K562 (cell line): ENCODE measurements at regions not wholly inside any gene's neighbourhood (a gene's known extent, or its start where the extent isn't known, plus 50 kb on each side); places are given as distances from the start of the nearest gene placed in this dataset.

Experiments used
- ATAC-seq: fragments of 200-7000 bp; cut with Tn5 transposase; 3 replicates; pipeline ENCODE4 v1.9.1; 2020; ENCODE audit warnings: moderate library complexity
- BruUV-seq: library from RNA; stranded (reverse); fragments of 400-500 nt; replicated peaks from 2 replicates; lab custom pipeline; 2021; lab: Mats Ljungman, UMichigan
- CTCF ChIA-PET: fragments of 300-600 bp; formaldehyde crosslinking; extraction: SDS; loops from one replicate; lab custom pipeline; 2021; ENCODE audit warnings: low intra/inter-chr PET ratio; lab: Yijun Ruan, JAX
- POLR2A ChIA-PET: fragments of 300-600, 350-650 bp; sonication (Branson Sonifier 250); formaldehyde crosslinking; extraction: SDS; loops from one replicate; lab custom pipeline; 2021; ENCODE audit warnings: antibody characterized with exemption, inconsistent platforms; lab: Yijun Ruan, JAX
- DNase-seq, 4 experiments: peaks; one replicate each; pipeline versions ENCODE4 v3.0.0 to v3.0.0-alpha.2; 2011 to 2018; ENCODE audit warnings: low spot score in 3 of 4, mixed read lengths in 3 of 4; ENCODE audit errors: extremely low read depth in 1 of 4
- FAIRE-seq: peaks from 2 replicates; lab custom pipeline; 2011; peaks lifted over from hg19 to GRCh38; lab: Jason Lieb, UNC
- H2AFZ ChIP-seq: 2 replicates; pipeline ENCODE4 v1.6.0; 2011; ENCODE audit warnings: low read depth, low read length, control low read depth, inconsistent platforms
- H3K27ac ChIP-seq: fragments of 200-600 bp; 3 replicates; pipeline ENCODE4 v1.8.0; 2011; ENCODE audit warnings: low read depth, mild to moderate bottlenecking, control low read depth, inconsistent platforms, low read length, moderate library complexity, mixed read lengths; ENCODE audit errors: extremely low read depth
- H3K27me3 ChIP-seq, 2 experiments: fragments of 300-600 bp in 1 of 2; 2 replicates in 1 of 2; 3 replicates in 1 of 2; pipeline versions ENCODE4 v1.6.0 to v1.8.0; 2011; ENCODE audit warnings: inconsistent platforms in 2 of 2, low read length in 2 of 2, mild to moderate bottlenecking in 1 of 2, mixed read lengths in 1 of 2, moderate library complexity in 1 of 2; ENCODE audit not compliant: control insufficient read depth in 2 of 2, insufficient read depth in 2 of 2
- H3K36me3 ChIP-seq: fragments of 300-600 bp; 3 replicates; pipeline ENCODE4 v1.8.0; 2011; ENCODE audit warnings: mild to moderate bottlenecking, low read length, inconsistent platforms; ENCODE audit not compliant: control insufficient read depth, insufficient read depth
- H3K4me1 ChIP-seq, 2 experiments: fragments of 200-600 bp in 1 of 2; replicated peaks in 1 of 2; 2 replicates in 1 of 2; 3 replicates in 1 of 2; pipeline versions ENCODE4 v1.5.1 to v1.8.0; 2011; ENCODE audit warnings: inconsistent platforms in 2 of 2, low read length in 2 of 2, mild to moderate bottlenecking in 1 of 2, mixed read lengths in 1 of 2, moderate library complexity in 1 of 2; ENCODE audit not compliant: control insufficient read depth in 2 of 2, insufficient read depth in 2 of 2
- H3K4me2 ChIP-seq: 2 replicates; pipeline ENCODE4 v1.6.1; 2011; ENCODE audit warnings: low read length, control low read depth, inconsistent platforms, mixed read lengths; ENCODE audit not compliant: insufficient read depth
- H3K4me3 ChIP-seq: fragments of 200-600 bp; sonication (generic), shearing (Covaris generic); 2 replicates; pipeline ENCODE4 v1.5.1; 2016; ENCODE audit warnings: control low read depth, inconsistent platforms
- H3K79me2 ChIP-seq: fragments of 200-600 bp; 3 replicates; pipeline ENCODE4 v1.8.0; 2011; ENCODE audit warnings: low read length, inconsistent platforms; ENCODE audit not compliant: control insufficient read depth, insufficient read depth
- H3K9ac ChIP-seq, 2 experiments: 2 replicates each; pipeline versions ENCODE4 v1.6.0 to v1.6.1; 2011; ENCODE audit warnings: low read depth in 2 of 2, low read length in 2 of 2, control low read depth in 1 of 2, inconsistent platforms in 1 of 2, mild to moderate bottlenecking in 1 of 2, mixed read lengths in 1 of 2; ENCODE audit not compliant: insufficient read depth in 1 of 2
- H3K9me1 ChIP-seq: one replicate; pipeline ENCODE4 v1.6.0; 2011; ENCODE audit warnings: inconsistent platforms, mild to moderate bottlenecking, low read length, moderate library complexity; ENCODE audit not compliant: control insufficient read depth, insufficient read depth
- H3K9me3 ChIP-seq: replicated peaks from 2 replicates; pipeline ENCODE4 v1.5.1; 2011; ENCODE audit warnings: low read depth, low read length, inconsistent platforms; ENCODE audit not compliant: control insufficient read depth, insufficient read depth
- H4K20me1 ChIP-seq: replicated peaks from 2 replicates; pipeline ENCODE4 v1.6.1; 2011; ENCODE audit warnings: low read length, inconsistent platforms, mixed read lengths; ENCODE audit not compliant: control insufficient read depth, insufficient read depth
- DMBX1 ChIP-seq: fragments of 250-450 bp; sonication (Bioruptor Pico); IDR thresholded peaks from 2 replicates; pipeline ENCODE4 v1.8.0; 2022; ENCODE audit warnings: inconsistent platforms, mild to moderate bottlenecking, moderate library complexity, borderline replicate concordance
- MEF2A ChIP-seq: IDR thresholded peaks from 2 replicates; pipeline ENCODE4 v1.6.1; 2011; ENCODE audit warnings: low read depth, mild to moderate bottlenecking, low read length, moderate library complexity; ENCODE audit not compliant: control insufficient read depth
- RAD21 ChIP-seq, 2 experiments: fragments of 250-450 bp in 1 of 2; fragments of 450-650 bp in 1 of 2; sonication (Bioruptor Pico) in 1 of 2; formaldehyde crosslinking in 1 of 2; IDR thresholded peaks in 1 of 2; conservative IDR thresholded peaks in 1 of 2; 2 replicates each; pipeline versions ENCODE4 v1.4.0 to v1.8.0; 2020 to 2022; ENCODE audit warnings: mild to moderate bottlenecking in 2 of 2, moderate library complexity in 1 of 2
- REST ChIP-seq, 2 experiments: fragments of 450-650 bp; formaldehyde crosslinking in 1 of 2; IDR thresholded peaks; 2 replicates each; pipeline versions ENCODE4 v1.4.0 to v1.6.1; 2014 to 2020; ENCODE audit warnings: mild to moderate bottlenecking in 2 of 2, borderline replicate concordance in 1 of 2, low read depth in 1 of 2
- RREB1 ChIP-seq: fragments of 250-450 bp; sonication (Bioruptor Pico); IDR thresholded peaks from 2 replicates; pipeline ENCODE4 v1.4.0; 2020
- SRSF1 ChIP-seq: fragments of 200-400 bp; formaldehyde crosslinking; IDR thresholded peaks from 2 replicates; pipeline ENCODE4 v1.6.1; 2017; ENCODE audit warnings: mild to moderate bottlenecking, low read depth, low read length, moderate library complexity
- USF1 ChIP-seq: sonication (generic); formaldehyde crosslinking; IDR thresholded peaks from 2 replicates; pipeline ENCODE4 v1.9.0; 2022; ENCODE audit warnings: mild to moderate bottlenecking, missing genetic modification reagents
- WGBS: fragments of 100-300 bp; shearing (Covaris generic); methylation state at CpG from one replicate; pipeline ENCODE4 v1.1.6; 2016; ENCODE audit warnings: low coverage, mixed read lengths; ENCODE audit not compliant: insufficient coverage; ENCODE audit errors: missing lambda C conversion rate; 5-methylcytosine and 5-hydroxymethylcytosine counted together
- in situ Hi-C: fragments of 300-500 bp; cut with MboI; formaldehyde crosslinking; loops from 4 replicates; pipeline ENCODE4 v1.15.0; 2018; ENCODE audit warnings: inconsistent platforms, mixed read lengths
- intact Hi-C: fragments of 100-400 bp; cut with micrococcal nuclease; formaldehyde crosslinking; loops from 2 replicates; pipeline ENCODE4 v1.14.2; 2022

GRCh38 chr5:115372146-115372545 lies 75.7 kb upstream of the CCDC112 start:
- no TSS peak for BruUV-seq
- H3K4me1 ChIP-seq: peaks cover 0 to 4% of the 10 kb centered on the region in 2 experiments; a peak in 1 of 5 replicates
- in situ Hi-C loops (no loop called here), intact Hi-C loops (no loop called here)
- no peak overlapping the region for H3K27ac ChIP-seq
- CTCF ChIA-PET: no interaction called here
- peaks cover 2 to 5% of the 10 kb centered on the region in 2 experiments; a peak in 3 of 5 replicates for H3K27me3 ChIP-seq
- FAIRE-seq (no peak), DNase-seq (no peak), ATAC-seq (no peak)
- POLR2A ChIA-PET: no interaction called here
- no peak overlapping the region for H3K4me3 ChIP-seq
- H2AFZ ChIP-seq: no peak overlapping the region
- H3K4me2 ChIP-seq: no peak overlapping the region
- H3K36me3 ChIP-seq: no peaks in the 10 kb centered on the region
- 6% methylated on average over 2 of the region's 2 CpGs for WGBS
- no peak overlapping the region for H3K9ac ChIP-seq
- no peaks in the 10 kb centered on the region for H3K9me1 ChIP-seq
- no peaks in the 10 kb centered on the region for H4K20me1 ChIP-seq
- no peaks in the 10 kb centered on the region for H3K9me3 ChIP-seq
- H3K79me2 ChIP-seq: no peaks in the 10 kb centered on the region
- TF ChIP-seq SRSF1: no peak
- TF ChIP-seq RAD21 (CRISPR knock-in tag; conservative IDR thresholded peaks at IDR 0.05 in 1 of 2, IDR thresholded peaks at IDR 0.05 in 1 of 2): no peak
- TF ChIP-seq USF1 (CRISPR knock-in tag): no peak
- TF ChIP-seq REST (IDR thresholded peaks at IDR 0.05; ENCODE audit: borderline replicate concordance): no peak
- TF ChIP-seq REST (CRISPR knock-in tag; IDR thresholded peaks at IDR 0.05; ENCODE audit: low read depth): no peak
- no peak for TF ChIP-seq DMBX1 (CRISPR knock-in tag)
- no peak for TF ChIP-seq MEF2A
- no peak for TF ChIP-seq RREB1
